Osteoblast (primary cell): ENCODE measurements at regions not wholly inside any gene's neighbourhood (a gene's known extent, or its start where the extent isn't known, plus 50 kb on each side); places are given as distances from the start of the nearest gene placed in this dataset.
A peak's percentile ranks its signal among the peaks of the same experiment; 100 is the strongest.
"Not testable (repeated sequence)": the region's sequence is repeated elsewhere in the genome, so short reads cannot be mapped to it uniquely, and the experiment has no call there.

Experiments used
- DNase-seq: peaks from one replicate; pipeline ENCODE4 v3.0.0; 2011; ENCODE audit warnings: low spot score, mixed read lengths; ENCODE audit not compliant: insufficient read length; ENCODE audit errors: missing footprints
- H2AFZ ChIP-seq: 2 replicates; pipeline ENCODE4 v1.6.0; 2011; ENCODE audit warnings: mild to moderate bottlenecking, low read length
- H3K27ac ChIP-seq: 2 replicates; pipeline ENCODE4 v1.5.1; 2011; ENCODE audit warnings: mild to moderate bottlenecking, low read depth, low read length, moderate library complexity
- H3K27me3 ChIP-seq: 2 replicates; pipeline ENCODE4 v1.6.0; 2012; ENCODE audit warnings: mild to moderate bottlenecking, control low read depth, inconsistent platforms, low read length, moderate library complexity; ENCODE audit not compliant: insufficient read depth
- H3K36me3 ChIP-seq: 2 replicates; pipeline ENCODE4 v1.5.1; 2011; ENCODE audit warnings: mild to moderate bottlenecking, low read length, control low read depth, moderate library complexity; ENCODE audit not compliant: insufficient read depth
- H3K4me1 ChIP-seq: 2 replicates; pipeline ENCODE4 v1.5.1; 2011; ENCODE audit warnings: mild to moderate bottlenecking, low read length, control low read depth, moderate library complexity; ENCODE audit not compliant: insufficient read depth
- H3K4me2 ChIP-seq: 2 replicates; pipeline ENCODE4 v1.6.0; 2011; ENCODE audit warnings: mild to moderate bottlenecking, low read length; ENCODE audit not compliant: insufficient read depth
- H3K4me3 ChIP-seq: fragments of 200-600 bp; sonication (generic); 3 replicates; pipeline ENCODE4 v1.5.1; 2012; ENCODE audit warnings: mild to moderate bottlenecking, low read length, inconsistent platforms; ENCODE audit not compliant: insufficient read depth
- H3K79me2 ChIP-seq: 2 replicates; pipeline ENCODE4 v1.6.0; 2012; ENCODE audit warnings: mild to moderate bottlenecking, low read length, control low read depth, inconsistent platforms; ENCODE audit not compliant: insufficient read depth
- H3K9me3 ChIP-seq: 2 replicates; pipeline ENCODE4 v1.5.1; 2011; ENCODE audit warnings: low read depth, low read length, control low read depth
- H4K20me1 ChIP-seq: 2 replicates; pipeline ENCODE4 v1.6.0; 2012; ENCODE audit warnings: mild to moderate bottlenecking, low read length, control low read depth; ENCODE audit not compliant: insufficient read depth
- CTCF ChIP-seq: IDR thresholded peaks from 2 replicates; pipeline ENCODE4 v1.5.1; 2011; ENCODE audit warnings: mild to moderate bottlenecking, low read depth, low read length, moderate library complexity; ENCODE audit errors: extremely low read depth

DNA sequence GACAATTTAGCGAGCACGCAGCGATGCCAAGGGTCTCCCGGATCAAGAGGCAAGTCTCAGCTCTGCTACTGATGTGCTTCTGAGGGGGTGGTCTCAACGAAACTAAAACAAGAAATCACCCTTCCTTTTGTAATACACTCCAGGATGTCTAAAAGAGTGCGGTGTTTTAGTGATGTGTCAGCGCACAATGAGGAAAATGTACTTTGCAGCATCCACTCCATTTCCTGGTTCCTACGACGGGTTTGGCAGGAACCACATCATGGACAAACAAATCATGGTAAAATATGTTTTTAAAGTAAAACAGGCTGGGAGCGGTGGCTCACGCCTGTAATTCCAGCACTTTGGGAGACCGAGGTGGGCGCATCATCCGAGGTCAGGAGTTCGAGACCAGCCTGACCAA, 154.0 kb upstream of the TSC22D1 start:
- Histone ChIP-seq H4K20me1 (no peaks in the 10 kb centered on the region), H3K4me1 (peaks cover 20% of the 10 kb centered on the region), H2AFZ (no peak overlapping the region), H3K4me2 (no peak overlapping the region), H3K79me2 (no peaks in the 10 kb centered on the region), H3K4me3 (no peak overlapping the region), H3K36me3 (no peaks in the 10 kb centered on the region), H3K27ac (no peak overlapping the region), H3K9me3 (no peaks in the 10 kb centered on the region), H3K27me3 (no peaks in the 10 kb centered on the region)
- no peak for DNase-seq
- TF ChIP-seq CTCF: no peak

GRCh38 chr13:44727591-44727990, 151.5 kb upstream of the TSC22D1 start:
- not testable (repeated sequence) for H4K20me1 ChIP-seq, H3K27me3 ChIP-seq, H3K4me1 ChIP-seq, DNase-seq, H3K4me2 ChIP-seq, H2AFZ ChIP-seq, H3K9me3 ChIP-seq, H3K27ac ChIP-seq, H3K36me3 ChIP-seq, H3K79me2 ChIP-seq, H3K4me3 ChIP-seq

- Histone ChIP-seq H3K36me3 (no peaks in the 10 kb centered on the region), H2AFZ (peak overlapping the region; percentile 76), H3K4me2 (no peak overlapping the region), H4K20me1 (no peaks in the 10 kb centered on the region), H3K27me3 (no peaks in the 10 kb centered on the region), H3K4me1 (peaks cover 9% of the 10 kb centered on the region), H3K9me3 (peaks cover 2% of the 10 kb centered on the region), H3K27ac (peak overlapping the region; percentile 84), H3K79me2 (no peaks in the 10 kb centered on the region), H3K4me3 (no peak overlapping the region)
- TF ChIP-seq CTCF: no peak
- no peak for DNase-seq
These were observed 150.6 kb upstream of the TSC22D1 start for GRCh38 chr13:44726778-44727177.

DNA sequence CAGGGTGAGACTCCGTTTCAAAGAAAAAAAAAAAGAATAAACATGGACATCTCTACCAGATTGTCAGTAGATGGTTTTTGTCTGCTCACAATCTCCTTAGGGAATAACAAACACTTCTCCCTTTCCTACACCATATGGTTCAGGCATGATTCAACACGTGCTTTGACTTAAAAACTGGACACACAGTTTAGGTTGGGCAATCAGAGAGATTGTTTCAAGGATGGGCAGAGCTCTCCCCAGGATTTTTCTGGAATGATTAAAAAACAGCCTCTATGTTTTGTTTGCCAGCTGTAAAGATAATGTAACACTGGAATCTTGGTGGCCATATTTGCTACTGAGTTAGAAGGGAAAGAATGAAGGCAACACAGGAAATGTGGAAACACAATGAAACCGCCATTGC, 150.1 kb upstream of the TSC22D1 start:
- Histone ChIP-seq H3K4me1 (peaks cover 11% of the 10 kb centered on the region), H3K4me3 (no peak overlapping the region), H4K20me1 (no peaks in the 10 kb centered on the region), H3K79me2 (no peaks in the 10 kb centered on the region), H2AFZ (peak overlapping the region; percentile 76), H3K4me2 (no peak overlapping the region), H3K9me3 (peaks cover 2% of the 10 kb centered on the region), H3K27me3 (no peaks in the 10 kb centered on the region), H3K27ac (peak overlapping the region; percentile 84), H3K36me3 (no peaks in the 10 kb centered on the region)
- TF ChIP-seq CTCF: no peak
- peak; percentile 84 for DNase-seq
